Keratinocyte (primary cell): ENCODE measurements at regions not wholly inside any gene's neighbourhood (a gene's known extent, or its start where the extent isn't known, plus 50 kb on each side); places are given as distances from the start of the nearest gene placed in this dataset.

Experiments
- EZH2 ChIP-seq: IDR thresholded peaks from one replicate; pipeline ENCODE4 v1.6.1; 2012; ENCODE audit warnings: inconsistent platforms, mild to moderate bottlenecking, low read length, moderate library complexity
- TF ChIP-seq, protein P1 (sequence below), 3 experiments: IDR thresholded peaks in 1 of 3; conservative IDR thresholded peaks in 1 of 3; optimal IDR thresholded peaks in 1 of 3; 2 replicates in 2 of 3; 3 replicates in 1 of 3; pipeline versions ENCODE3 to v1.5.1; 2011; ENCODE audit warnings: low read length in 3 of 3, mild to moderate bottlenecking in 3 of 3, moderate library complexity in 2 of 3, control low read depth in 1 of 3, inconsistent platforms in 1 of 3; ENCODE audit not compliant: insufficient read depth in 2 of 3; ENCODE audit errors: extremely low read depth in 1 of 3

DNA sequence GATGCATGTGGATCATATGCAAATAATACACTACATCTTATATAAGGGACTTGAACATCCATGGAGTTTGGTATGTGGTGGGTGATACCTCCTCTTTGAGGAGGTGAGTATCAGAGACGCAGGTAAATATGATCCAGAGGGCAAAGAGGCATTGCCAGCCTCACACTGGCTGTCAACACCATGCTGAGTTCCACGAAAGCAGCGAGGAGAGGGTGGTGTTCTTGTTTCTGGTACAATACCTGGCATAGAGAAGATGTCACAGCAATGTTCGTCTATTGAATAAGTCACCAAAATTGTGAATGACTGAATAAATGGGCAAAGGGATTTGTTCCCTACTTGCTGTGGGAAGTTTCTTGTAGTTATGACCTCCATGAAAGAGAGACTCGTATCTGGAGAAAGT is 182.2 kb downstream of the SNRPN start:
- TF ChIP-seq, protein P1, sequence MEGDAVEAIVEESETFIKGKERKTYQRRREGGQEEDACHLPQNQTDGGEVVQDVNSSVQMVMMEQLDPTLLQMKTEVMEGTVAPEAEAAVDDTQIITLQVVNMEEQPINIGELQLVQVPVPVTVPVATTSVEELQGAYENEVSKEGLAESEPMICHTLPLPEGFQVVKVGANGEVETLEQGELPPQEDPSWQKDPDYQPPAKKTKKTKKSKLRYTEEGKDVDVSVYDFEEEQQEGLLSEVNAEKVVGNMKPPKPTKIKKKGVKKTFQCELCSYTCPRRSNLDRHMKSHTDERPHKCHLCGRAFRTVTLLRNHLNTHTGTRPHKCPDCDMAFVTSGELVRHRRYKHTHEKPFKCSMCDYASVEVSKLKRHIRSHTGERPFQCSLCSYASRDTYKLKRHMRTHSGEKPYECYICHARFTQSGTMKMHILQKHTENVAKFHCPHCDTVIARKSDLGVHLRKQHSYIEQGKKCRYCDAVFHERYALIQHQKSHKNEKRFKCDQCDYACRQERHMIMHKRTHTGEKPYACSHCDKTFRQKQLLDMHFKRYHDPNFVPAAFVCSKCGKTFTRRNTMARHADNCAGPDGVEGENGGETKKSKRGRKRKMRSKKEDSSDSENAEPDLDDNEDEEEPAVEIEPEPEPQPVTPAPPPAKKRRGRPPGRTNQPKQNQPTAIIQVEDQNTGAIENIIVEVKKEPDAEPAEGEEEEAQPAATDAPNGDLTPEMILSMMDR (optimal IDR thresholded peaks at IDR 0.05 in 1 of 3, IDR thresholded peaks at IDR 0.05 in 1 of 3, conservative IDR thresholded peaks at IDR 0.05 in 1 of 3; ENCODE audit: extremely low read depth in 1 of 3, insufficient read depth in 2 of 3, low read length in 3 of 3), result no peak
- no peak for TF ChIP-seq EZH2
